ENCODE measurements at regions not wholly inside any gene's neighbourhood (a gene's known extent, or its start where the extent isn't known, plus 50 kb on each side); places are given as distances from the start of the nearest gene placed in this dataset.

DNA sequence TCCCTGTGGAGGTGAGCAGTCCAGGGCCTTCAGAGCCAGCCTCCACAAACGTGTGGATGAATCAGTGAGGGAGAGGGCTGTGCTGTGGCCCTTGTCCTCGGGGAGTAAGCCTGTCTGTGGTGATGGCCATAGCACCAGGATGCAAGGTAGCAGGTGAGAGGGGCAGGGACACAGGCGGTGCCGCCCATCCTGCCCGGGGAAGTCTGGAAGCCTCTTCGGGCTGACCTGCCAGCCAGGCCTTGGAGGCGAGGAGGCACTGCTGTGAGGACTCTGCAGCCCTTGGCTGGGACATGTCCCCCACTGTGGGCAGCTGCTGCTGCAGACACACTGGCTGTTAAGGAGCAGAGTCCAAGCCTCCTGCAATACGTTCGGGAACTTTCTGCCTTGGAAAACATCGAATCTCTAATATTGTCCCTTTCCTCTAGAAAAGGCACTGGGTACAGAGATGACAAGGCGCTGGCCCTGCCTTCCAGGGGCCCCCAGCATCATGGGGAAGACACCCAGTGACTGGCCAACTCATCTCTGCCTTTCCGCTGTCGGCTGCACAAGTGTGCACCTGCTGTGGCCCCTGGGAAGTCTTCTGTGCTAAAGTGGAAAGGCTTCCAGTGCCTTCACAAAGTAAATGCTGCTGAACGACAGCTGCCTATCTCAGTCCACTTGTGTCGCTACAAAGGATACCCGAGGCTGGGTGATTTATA is 101.4 kb downstream of the ADRA2C start:
- no peak for ATAC-seq
- no peak for TF ChIP-seq ZNF70 (CRISPR knock-in tag; IDR thresholded peaks at IDR 0.05)
- no peak for TF ChIP-seq ZFP3 (CRISPR knock-in tag; IDR thresholded peaks at IDR 0.05)
- TF ChIP-seq, protein P1, sequence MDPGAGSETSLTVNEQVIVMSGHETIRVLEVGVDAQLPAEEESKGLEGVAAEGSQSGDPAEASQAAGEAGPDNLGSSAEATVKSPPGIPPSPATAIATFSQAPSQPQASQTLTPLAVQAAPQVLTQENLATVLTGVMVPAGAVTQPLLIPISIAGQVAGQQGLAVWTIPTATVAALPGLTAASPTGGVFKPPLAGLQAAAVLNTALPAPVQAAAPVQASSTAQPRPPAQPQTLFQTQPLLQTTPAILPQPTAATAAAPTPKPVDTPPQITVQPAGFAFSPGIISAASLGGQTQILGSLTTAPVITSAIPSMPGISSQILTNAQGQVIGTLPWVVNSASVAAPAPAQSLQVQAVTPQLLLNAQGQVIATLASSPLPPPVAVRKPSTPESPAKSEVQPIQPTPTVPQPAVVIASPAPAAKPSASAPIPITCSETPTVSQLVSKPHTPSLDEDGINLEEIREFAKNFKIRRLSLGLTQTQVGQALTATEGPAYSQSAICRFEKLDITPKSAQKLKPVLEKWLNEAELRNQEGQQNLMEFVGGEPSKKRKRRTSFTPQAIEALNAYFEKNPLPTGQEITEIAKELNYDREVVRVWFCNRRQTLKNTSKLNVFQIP (CRISPR knock-in tag; IDR thresholded peaks at IDR 0.05; ENCODE audit: borderline replicate concordance, low read depth): no peak
- TF ChIP-seq, protein P2, sequence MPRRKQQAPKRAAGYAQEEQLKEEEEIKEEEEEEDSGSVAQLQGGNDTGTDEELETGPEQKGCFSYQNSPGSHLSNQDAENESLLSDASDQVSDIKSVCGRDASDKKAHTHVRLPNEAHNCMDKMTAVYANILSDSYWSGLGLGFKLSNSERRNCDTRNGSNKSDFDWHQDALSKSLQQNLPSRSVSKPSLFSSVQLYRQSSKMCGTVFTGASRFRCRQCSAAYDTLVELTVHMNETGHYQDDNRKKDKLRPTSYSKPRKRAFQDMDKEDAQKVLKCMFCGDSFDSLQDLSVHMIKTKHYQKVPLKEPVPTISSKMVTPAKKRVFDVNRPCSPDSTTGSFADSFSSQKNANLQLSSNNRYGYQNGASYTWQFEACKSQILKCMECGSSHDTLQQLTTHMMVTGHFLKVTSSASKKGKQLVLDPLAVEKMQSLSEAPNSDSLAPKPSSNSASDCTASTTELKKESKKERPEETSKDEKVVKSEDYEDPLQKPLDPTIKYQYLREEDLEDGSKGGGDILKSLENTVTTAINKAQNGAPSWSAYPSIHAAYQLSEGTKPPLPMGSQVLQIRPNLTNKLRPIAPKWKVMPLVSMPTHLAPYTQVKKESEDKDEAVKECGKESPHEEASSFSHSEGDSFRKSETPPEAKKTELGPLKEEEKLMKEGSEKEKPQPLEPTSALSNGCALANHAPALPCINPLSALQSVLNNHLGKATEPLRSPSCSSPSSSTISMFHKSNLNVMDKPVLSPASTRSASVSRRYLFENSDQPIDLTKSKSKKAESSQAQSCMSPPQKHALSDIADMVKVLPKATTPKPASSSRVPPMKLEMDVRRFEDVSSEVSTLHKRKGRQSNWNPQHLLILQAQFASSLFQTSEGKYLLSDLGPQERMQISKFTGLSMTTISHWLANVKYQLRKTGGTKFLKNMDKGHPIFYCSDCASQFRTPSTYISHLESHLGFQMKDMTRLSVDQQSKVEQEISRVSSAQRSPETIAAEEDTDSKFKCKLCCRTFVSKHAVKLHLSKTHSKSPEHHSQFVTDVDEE (CRISPR knock-in tag; IDR thresholded peaks at IDR 0.05): no peak
- no peak for TF ChIP-seq BACH2 (CRISPR knock-in tag; IDR thresholded peaks at IDR 0.05; ENCODE audit: borderline replicate concordance)
- TF ChIP-seq ESRRG (CRISPR knock-in tag; IDR thresholded peaks at IDR 0.05): no peak
- no peak for TF ChIP-seq TOX (CRISPR knock-in tag; IDR thresholded peaks at IDR 0.05; ENCODE audit: borderline replicate concordance)

DNA sequence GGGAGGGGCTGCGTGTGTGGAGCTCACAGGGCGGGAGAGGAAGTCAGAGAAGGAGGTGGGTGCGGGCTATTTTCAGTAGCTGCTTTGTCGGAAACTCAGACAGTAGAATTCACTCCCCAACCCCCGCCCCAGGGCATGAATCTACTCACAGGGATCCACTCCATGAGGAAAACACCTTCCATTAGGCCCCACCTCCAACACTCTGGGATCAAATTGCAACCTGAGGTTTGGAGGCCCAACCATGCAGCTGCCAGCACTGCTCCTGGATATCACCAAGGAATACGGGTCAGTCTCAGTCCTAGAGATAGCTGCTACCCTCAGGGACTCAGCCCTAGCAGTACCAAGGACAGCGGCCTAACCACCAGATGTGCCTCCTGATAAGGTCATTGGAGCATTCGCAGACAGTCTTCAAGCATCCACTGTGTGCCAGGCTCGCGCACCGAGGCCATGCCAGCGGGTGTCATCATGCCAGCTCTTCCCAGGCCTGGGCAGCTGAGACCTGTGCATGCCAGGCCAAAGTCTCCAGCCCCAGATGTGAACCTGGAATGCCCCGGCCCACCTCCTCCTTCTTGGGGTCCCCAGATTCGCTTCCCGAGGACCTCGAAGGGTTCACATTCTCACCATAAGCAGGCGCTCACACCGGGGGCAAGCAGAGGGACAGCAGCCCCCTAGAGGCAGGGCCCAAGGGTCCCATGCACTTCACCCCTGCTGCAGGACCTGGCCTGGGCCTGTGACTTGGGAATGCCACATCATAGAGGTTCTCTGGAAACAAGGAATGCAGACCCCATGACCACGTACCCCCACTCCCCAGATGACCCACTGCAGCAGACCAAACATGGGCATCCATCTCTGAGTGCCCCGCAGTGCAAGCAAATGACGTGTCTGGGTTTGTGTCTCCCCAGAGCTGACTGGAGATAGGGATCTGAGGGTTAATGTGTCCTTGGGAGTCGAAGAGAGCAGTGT is 102.3 kb downstream of the ADRA2C start:
- ATAC-seq: no peak
- TF ChIP-seq ZFP3 (CRISPR knock-in tag; IDR thresholded peaks at IDR 0.05) (no peak), ZC3H10 (CRISPR knock-in tag; IDR thresholded peaks at IDR 0.05) (no peak), SNAI2 (CRISPR knock-in tag; IDR thresholded peaks at IDR 0.05) (no peak), OSR1 (CRISPR knock-in tag; IDR thresholded peaks at IDR 0.05) (no peak), ZNF565 (CRISPR knock-in tag; conservative IDR thresholded peaks at IDR 0.05; ENCODE audit: low read depth) (no peak), RARB (CRISPR knock-in tag; IDR thresholded peaks at IDR 0.05) (no peak), ISL1 (CRISPR knock-in tag; IDR thresholded peaks at IDR 0.05) (no peak), ESRRG (CRISPR knock-in tag; IDR thresholded peaks at IDR 0.05) (no peak), ARNTL (CRISPR knock-in tag; IDR thresholded peaks at IDR 0.05; ENCODE audit: borderline replicate concordance, low read depth) (no peak), ZFP30 (CRISPR knock-in tag; IDR thresholded peaks at IDR 0.05) (no peak), GLIS3 (CRISPR knock-in tag; IDR thresholded peaks at IDR 0.05) (no peak), TOX (CRISPR knock-in tag; IDR thresholded peaks at IDR 0.05; ENCODE audit: borderline replicate concordance) (no peak), PPARA (CRISPR knock-in tag; IDR thresholded peaks at IDR 0.05; ENCODE audit: borderline replicate concordance) (no peak), ZNF8 (CRISPR knock-in tag; IDR thresholded peaks at IDR 0.05) (no peak), ZNF70 (CRISPR knock-in tag; IDR thresholded peaks at IDR 0.05) (no peak)
- TF ChIP-seq, protein P1 (CRISPR knock-in tag; IDR thresholded peaks at IDR 0.05; ENCODE audit: borderline replicate concordance, low read depth): no peak
- TF ChIP-seq, protein P3, sequence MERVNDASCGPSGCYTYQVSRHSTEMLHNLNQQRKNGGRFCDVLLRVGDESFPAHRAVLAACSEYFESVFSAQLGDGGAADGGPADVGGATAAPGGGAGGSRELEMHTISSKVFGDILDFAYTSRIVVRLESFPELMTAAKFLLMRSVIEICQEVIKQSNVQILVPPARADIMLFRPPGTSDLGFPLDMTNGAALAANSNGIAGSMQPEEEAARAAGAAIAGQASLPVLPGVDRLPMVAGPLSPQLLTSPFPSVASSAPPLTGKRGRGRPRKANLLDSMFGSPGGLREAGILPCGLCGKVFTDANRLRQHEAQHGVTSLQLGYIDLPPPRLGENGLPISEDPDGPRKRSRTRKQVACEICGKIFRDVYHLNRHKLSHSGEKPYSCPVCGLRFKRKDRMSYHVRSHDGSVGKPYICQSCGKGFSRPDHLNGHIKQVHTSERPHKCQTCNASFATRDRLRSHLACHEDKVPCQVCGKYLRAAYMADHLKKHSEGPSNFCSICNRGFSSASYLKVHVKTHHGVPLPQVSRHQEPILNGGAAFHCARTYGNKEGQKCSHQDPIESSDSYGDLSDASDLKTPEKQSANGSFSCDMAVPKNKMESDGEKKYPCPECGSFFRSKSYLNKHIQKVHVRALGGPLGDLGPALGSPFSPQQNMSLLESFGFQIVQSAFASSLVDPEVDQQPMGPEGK (CRISPR knock-in tag; IDR thresholded peaks at IDR 0.05; ENCODE audit: borderline replicate concordance): no peak
- TF ChIP-seq, protein P4, sequence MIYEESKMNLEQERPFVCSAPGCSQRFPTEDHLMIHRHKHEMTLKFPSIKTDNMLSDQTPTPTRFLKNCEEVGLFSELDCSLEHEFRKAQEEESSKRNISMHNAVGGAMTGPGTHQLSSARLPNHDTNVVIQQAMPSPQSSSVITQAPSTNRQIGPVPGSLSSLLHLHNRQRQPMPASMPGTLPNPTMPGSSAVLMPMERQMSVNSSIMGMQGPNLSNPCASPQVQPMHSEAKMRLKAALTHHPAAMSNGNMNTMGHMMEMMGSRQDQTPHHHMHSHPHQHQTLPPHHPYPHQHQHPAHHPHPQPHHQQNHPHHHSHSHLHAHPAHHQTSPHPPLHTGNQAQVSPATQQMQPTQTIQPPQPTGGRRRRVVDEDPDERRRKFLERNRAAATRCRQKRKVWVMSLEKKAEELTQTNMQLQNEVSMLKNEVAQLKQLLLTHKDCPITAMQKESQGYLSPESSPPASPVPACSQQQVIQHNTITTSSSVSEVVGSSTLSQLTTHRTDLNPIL (CRISPR knock-in tag; IDR thresholded peaks at IDR 0.05; ENCODE audit: low read depth): no peak
- TF ChIP-seq, protein P2 (CRISPR knock-in tag; IDR thresholded peaks at IDR 0.05): no peak
